GM12873 (cell line): ENCODE measurements at regions not wholly inside any gene's neighbourhood (a gene's known extent, or its start where the extent isn't known, plus 50 kb on each side); places are given as distances from the start of the nearest gene placed in this dataset.

ENCODE experiments used
- TF ChIP-seq, protein P1 (sequence below): IDR thresholded peaks from 2 replicates; pipeline ENCODE4 v1.5.1; 2012; ENCODE audit warnings: low read depth, mild to moderate bottlenecking, moderate library complexity, low read length, control low read depth; ENCODE audit not compliant: insufficient read depth; ENCODE audit errors: missing control alignments

DNA sequence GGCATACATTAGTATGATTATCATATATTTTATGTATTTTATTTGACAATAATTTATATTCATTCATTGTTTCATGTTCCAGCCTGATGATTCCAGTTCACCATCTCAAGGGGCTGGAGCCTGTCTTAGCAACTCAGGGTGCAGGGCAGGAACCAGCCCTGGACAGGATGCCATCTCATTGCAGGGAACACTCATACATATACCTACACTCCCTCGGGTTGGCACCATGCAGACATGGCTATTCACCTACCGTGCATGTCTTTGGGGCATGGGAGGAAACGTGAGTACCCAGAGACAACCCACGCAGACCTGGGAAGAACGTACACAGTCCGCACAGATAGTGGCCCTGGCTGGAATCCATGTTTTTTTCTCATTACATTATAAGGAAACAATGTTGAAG is 151.0 kb upstream of the ZNF536 start:
- TF ChIP-seq, protein P1, sequence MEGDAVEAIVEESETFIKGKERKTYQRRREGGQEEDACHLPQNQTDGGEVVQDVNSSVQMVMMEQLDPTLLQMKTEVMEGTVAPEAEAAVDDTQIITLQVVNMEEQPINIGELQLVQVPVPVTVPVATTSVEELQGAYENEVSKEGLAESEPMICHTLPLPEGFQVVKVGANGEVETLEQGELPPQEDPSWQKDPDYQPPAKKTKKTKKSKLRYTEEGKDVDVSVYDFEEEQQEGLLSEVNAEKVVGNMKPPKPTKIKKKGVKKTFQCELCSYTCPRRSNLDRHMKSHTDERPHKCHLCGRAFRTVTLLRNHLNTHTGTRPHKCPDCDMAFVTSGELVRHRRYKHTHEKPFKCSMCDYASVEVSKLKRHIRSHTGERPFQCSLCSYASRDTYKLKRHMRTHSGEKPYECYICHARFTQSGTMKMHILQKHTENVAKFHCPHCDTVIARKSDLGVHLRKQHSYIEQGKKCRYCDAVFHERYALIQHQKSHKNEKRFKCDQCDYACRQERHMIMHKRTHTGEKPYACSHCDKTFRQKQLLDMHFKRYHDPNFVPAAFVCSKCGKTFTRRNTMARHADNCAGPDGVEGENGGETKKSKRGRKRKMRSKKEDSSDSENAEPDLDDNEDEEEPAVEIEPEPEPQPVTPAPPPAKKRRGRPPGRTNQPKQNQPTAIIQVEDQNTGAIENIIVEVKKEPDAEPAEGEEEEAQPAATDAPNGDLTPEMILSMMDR: no peak

- TF ChIP-seq, protein P1: peak; percentile 67
These were observed 149.7 kb upstream of the ZNF536 start for GRCh38 chr19:30222428-30222873.

GRCh38 chr19:30222992-30223865 is 149.0 kb upstream of the ZNF536 start:
- TF ChIP-seq, protein P1: no peak

DNA sequence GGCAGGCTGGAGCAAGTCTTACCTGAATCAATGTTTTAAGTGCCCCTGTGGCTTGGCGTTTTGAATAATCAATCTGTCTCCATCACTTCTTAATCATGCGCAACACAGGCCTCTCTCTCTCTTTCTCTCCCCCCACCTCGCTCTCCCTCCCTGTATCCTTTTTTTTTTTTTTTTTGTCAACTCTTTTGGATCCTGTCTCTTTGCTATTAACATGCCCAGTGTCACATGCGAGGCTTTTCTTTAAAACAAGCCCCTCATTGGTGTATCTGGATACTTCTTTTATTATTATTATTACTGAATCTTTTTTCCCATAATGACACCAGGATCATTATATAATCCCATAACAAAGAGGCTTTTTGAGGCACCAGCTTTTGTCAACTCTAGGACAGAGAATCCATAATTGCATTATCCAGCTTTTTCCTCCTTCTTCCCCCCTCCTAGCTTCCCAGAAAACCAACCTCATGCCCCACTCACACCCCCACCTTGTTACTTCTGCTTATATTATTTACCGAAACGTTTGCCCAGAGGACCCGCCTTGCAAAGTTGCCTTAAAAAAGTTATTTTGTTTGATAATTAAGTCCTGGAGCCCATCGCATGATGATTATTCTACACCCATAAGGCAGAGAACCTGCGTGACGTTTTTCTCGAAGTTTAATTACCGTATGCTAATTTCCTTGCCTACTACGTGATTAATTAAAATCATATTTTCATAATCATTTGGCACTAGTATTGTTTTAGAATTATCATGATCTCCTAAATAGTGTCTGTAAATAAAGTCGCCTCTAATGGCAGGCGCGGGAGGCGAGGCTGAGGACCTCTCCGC is 148.1 kb upstream of the ZNF536 start:
- TF ChIP-seq, protein P1: no peak

DNA sequence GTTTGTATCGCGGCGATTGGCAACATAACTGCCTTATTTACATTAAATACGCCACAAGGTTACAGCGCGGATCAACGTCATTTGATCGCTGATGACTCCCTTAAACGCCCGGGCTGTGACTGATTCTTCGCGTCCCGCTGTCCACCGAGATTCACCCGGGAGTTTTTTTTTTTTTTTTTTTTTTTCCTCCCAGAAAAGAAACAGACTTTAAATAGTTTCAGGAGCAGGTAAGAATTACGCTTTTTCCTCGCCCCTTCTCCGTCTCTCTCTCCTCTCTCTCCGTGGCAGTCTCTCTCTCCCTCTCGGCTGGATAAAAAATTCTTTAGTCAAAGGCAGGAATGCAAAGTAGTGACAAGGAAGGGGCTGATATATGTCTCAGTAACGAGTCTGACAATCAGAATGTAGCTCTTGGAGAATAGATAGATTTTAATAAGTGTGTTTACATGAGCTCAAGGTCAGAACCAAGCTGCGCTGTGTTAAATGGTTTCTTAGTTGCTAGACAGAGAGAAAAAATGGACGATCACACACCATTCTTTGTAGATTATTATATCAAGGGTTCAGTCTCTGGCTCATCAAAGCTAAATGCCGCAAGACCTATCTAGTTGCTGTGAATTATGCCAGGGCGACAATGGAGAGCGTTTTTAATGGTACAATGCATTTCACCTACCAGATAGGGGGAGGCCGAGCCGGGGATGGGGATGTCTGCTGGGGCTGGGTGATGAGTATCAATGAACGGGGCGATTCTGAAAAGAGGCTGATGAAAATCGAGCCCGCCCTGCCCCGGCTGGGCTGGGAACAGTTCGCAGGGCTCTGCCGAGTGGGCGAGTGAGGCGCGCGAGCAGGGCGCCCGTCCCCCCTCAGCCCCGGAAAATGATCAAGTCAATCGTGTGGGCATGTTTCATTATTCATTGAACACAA is 147.2 kb upstream of the ZNF536 start:
- TF ChIP-seq, protein P1: no peak

DNA sequence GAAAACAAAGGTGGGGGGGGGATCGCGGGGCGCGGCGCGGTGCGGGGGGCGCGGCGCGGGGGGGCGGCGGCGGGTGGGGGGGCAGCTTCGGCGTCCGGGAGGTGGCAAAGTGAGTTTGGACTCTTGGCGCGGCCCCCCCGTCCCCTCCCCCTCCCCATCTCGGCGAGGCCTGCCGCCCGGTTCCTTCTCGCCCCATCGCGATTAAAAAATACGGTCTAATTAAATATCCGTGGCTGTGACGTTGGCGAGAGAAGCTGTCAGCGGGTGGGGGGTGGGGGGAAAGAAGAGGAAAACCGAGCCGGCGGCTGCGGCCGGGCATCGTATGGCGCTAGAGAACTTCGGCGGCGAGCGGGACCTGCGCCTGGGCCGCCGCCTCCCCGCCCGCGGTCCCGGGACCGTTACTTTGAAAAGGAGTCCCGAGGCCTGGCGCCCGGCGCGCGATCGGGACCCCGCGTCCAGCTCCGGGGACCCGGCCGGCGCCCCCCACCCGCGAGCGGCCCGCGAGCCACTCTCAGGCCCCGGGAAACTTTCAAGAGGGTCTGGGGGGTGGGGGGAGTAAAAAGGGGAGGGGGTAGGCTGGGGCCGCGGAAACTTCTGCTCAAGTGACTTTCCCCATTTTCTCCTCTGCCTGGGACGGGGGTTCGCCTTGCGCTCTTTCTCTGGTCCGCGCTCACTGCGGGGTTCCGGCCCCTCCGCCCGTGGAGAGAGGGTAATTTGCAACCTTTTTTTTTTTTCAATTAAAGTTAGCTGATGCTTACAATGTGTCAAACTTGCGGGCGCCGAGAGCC is 146.3 kb upstream of the ZNF536 start:
- TF ChIP-seq, protein P1: no peak
